Right atrium auricular region (tissue), 2 donors: ENCODE measurements at regions not wholly inside any gene's neighbourhood (a gene's known extent, or its start where the extent isn't known, plus 50 kb on each side); places are given as distances from the start of the nearest gene placed in this dataset.

ENCODE experiments used
- DNase-seq: peaks from one replicate; pipeline ENCODE4 v3.0.0-alpha.2; 2019; ENCODE audit warnings: low spot score
- H3K27ac ChIP-seq, 2 donors: fragments of 200-600 bp; sonication (generic); 1 replicate in 1 of 2; 2 replicates in 1 of 2; pipeline ENCODE4 v1.5.1; 2016 to 2019
- H3K27me3 ChIP-seq, 2 donors: fragments of 200-600 bp; sonication (generic); one replicate each; pipeline versions ENCODE4 v1.5.1 to v1.6.0; 2017 to 2019
- H3K36me3 ChIP-seq: fragments of 200-600 bp; sonication (generic); one replicate; pipeline ENCODE4 v1.5.1; 2016
- H3K4me1 ChIP-seq, 2 donors: fragments of 200-600 bp; sonication (generic); one replicate each; pipeline versions ENCODE4 v1.5.1 to v1.6.0; 2017 to 2019
- H3K4me3 ChIP-seq, 2 donors: fragments of 200-600 bp; sonication (generic); 1 replicate in 1 of 2; 2 replicates in 1 of 2; pipeline ENCODE4 v1.5.1; 2017 to 2019; ENCODE audit warnings: mild to moderate bottlenecking in 1 of 2, moderate library complexity in 1 of 2
- H3K9me3 ChIP-seq, 2 donors: fragments of 200-600 bp; sonication (generic); one replicate each; pipeline ENCODE4 v1.5.1; 2019
- CTCF ChIP-seq, 2 donors: fragments of 200-600 bp; sonication (generic); IDR thresholded peaks; one replicate each; pipeline ENCODE4 v1.5.1; 2019; ENCODE audit warnings: antibody characterized with exemption in 2 of 2

GRCh38 chr11:129300099-129300498, 75.5 kb upstream of the BARX2 start:
- no peak for TF ChIP-seq CTCF (IDR thresholded peaks at IDR 0.05)
- no peak for DNase-seq
- no peaks in the 10 kb centered on the region for H3K36me3 ChIP-seq

GRCh38 chr11:129298988-129299387, 76.7 kb upstream of the BARX2 start:
- H3K27me3 ChIP-seq, result no peaks in the 10 kb centered on the region
- no peak overlapping the region for H3K4me3 ChIP-seq
- TF ChIP-seq CTCF (IDR thresholded peaks at IDR 0.05), result no peak
- DNase-seq, result no peak
- H3K9me3 ChIP-seq, result no peaks in the 10 kb centered on the region
- H3K4me1 ChIP-seq, result no peaks in the 10 kb centered on the region
- H3K27ac ChIP-seq, result no peak overlapping the region
- H3K36me3 ChIP-seq, result no peaks in the 10 kb centered on the region

More at GRCh38 chr11:129300099-129300498, 75.5 kb upstream of the BARX2 start:
- Histone ChIP-seq H3K4me3 (no peak overlapping the region), H3K27me3 (no peaks in the 10 kb centered on the region), H3K9me3 (no peaks in the 10 kb centered on the region), H3K4me1 (no peaks in the 10 kb centered on the region), H3K27ac (no peak overlapping the region)

- no peak for TF ChIP-seq CTCF (IDR thresholded peaks at IDR 0.05)
- H3K9me3 ChIP-seq, result no peaks in the 10 kb centered on the region
Observed at GRCh38 chr11:129295746-129296145, 79.9 kb upstream of the BARX2 start.

DNA sequence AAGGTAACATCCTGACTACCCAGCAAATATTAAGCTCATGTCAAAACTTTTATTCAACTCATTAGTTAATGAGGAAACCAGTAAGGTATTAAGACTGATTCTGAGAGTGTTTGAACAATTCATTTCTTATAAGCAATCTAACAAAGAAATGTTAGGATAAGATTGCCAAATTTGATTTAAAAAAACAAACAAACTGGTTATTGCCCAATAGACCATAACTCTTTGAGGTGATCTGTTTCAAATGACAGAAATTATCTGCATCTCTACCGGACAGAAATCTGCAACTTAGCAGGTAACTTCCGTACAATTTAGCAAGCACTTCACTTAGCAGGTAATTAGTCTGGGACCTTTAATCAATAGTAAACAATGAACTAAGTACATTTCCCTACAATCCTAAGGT, 82.9 kb upstream of the BARX2 start:
- Histone ChIP-seq H3K4me1 (no peaks in the 10 kb centered on the region), H3K27me3 (no peaks in the 10 kb centered on the region), H3K9me3 (no peaks in the 10 kb centered on the region), H3K36me3 (no peaks in the 10 kb centered on the region), H3K27ac (no peak overlapping the region), H3K4me3 (no peak overlapping the region)
- no peak for DNase-seq
- TF ChIP-seq CTCF (IDR thresholded peaks at IDR 0.05), result no peak

More at GRCh38 chr11:129295746-129296145, 79.9 kb upstream of the BARX2 start:
- Histone ChIP-seq H3K36me3 (no peaks in the 10 kb centered on the region), H3K27me3 (no peaks in the 10 kb centered on the region), H3K27ac (no peak overlapping the region), H3K4me3 (no peak overlapping the region), H3K4me1 (no peaks in the 10 kb centered on the region)
- DNase-seq, result no peak

DNA sequence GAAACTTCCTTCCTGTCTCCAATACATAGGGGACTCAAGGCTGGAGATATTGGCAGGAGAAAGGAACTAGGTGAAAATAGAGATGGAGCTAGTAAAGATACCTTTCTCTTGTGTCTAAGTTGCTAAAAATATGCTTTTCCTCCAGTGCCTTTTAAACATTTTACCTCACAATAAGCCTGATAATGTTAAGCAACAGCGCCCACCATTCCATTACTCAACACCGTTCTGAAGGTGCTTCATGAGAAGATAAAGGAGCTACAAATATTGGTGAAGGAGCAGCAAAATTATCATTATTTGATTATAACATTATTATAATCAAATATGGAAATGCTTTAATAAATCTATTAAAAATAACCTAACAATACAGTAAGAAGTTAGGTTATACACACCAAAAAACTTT, 83.6 kb upstream of the BARX2 start:
- Histone ChIP-seq H3K4me1 (peaks cover 0 to 3% of the 10 kb centered on the region in 2 donors), H3K9me3 (no peaks in the 10 kb centered on the region), H3K27ac (no peak overlapping the region), H3K36me3 (no peaks in the 10 kb centered on the region), H3K4me3 (no peak overlapping the region), H3K27me3 (no peaks in the 10 kb centered on the region)
- TF ChIP-seq CTCF (IDR thresholded peaks at IDR 0.05), result no peak
- no peak for DNase-seq

DNA sequence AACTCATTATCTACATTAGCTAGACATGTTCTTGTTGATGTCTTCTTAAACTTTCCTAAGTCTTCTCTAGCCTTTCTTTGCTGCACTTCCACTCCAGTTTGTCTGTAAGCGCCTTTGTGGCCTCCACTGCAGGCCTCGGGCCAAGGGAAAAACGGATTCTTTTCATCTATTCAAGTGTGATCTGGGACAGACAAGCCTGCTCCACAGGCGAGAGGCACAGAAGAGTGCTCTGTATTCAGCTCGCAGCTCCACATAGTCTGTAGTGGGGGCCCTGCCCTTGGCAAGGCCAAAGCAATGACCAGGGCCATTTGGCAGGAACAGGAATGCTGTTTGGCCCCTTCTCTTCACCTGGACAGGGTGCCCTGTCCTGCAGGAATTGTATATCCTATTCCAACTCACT, 84.1 kb upstream of the BARX2 start:
- Histone ChIP-seq H3K27me3 (no peaks in the 10 kb centered on the region), H3K4me3 (no peak overlapping the region), H3K4me1 (peaks cover 0 to 8% of the 10 kb centered on the region in 2 donors), H3K27ac (no peak overlapping the region), H3K36me3 (no peaks in the 10 kb centered on the region), H3K9me3 (no peaks in the 10 kb centered on the region)
- no peak for TF ChIP-seq CTCF (IDR thresholded peaks at IDR 0.05)
- no peak for DNase-seq
